Immature natural killer cell (primary cell): ENCODE measurements at regions not wholly inside any gene's neighbourhood (a gene's known extent, or its start where the extent isn't known, plus 50 kb on each side); places are given as distances from the start of the nearest gene placed in this dataset.
A peak's percentile ranks its signal among the peaks of the same experiment; 100 is the strongest.

Source experiments
- DNase-seq, 3 donors: peaks; one replicate each; pipeline ENCODE4 v3.0.0; 2022; ENCODE audit warnings: mixed read lengths in 1 of 3
- H3K27ac Mint-ChIP-seq, 6 donors: one replicate each; pipeline ENCODE4 v1.8.0; 2020; ENCODE audit warnings: mixed read lengths in 6 of 6, mild to moderate bottlenecking in 5 of 6, inconsistent platforms in 4 of 6, moderate library complexity in 3 of 6
- H3K27me3 Mint-ChIP-seq, 3 donors: one replicate each; pipeline ENCODE4 v1.8.0; 2020 to 2021; ENCODE audit warnings: low read depth in 3 of 3, mild to moderate bottlenecking in 3 of 3, mixed read lengths in 3 of 3, moderate library complexity in 3 of 3, inconsistent platforms in 1 of 3
- H3K36me3 Mint-ChIP-seq, 3 donors: one replicate each; pipeline ENCODE4 v1.8.0; 2020; ENCODE audit warnings: mixed read lengths in 3 of 3, inconsistent platforms in 2 of 3, mild to moderate bottlenecking in 2 of 3
- H3K4me1 Mint-ChIP-seq, 2 donors: one replicate each; pipeline ENCODE4 v1.8.0; 2020; ENCODE audit warnings: inconsistent platforms in 2 of 2, mild to moderate bottlenecking in 2 of 2, mixed read lengths in 2 of 2, moderate library complexity in 1 of 2
- H3K4me3 Mint-ChIP-seq, 5 donors: one replicate each; pipeline ENCODE4 v1.8.0; 2020; ENCODE audit warnings: mild to moderate bottlenecking in 5 of 5, mixed read lengths in 5 of 5, inconsistent platforms in 3 of 5, moderate library complexity in 3 of 5
- H3K9me3 Mint-ChIP-seq, 6 donors: one replicate each; pipeline ENCODE4 v1.8.0; 2020; ENCODE audit warnings: mild to moderate bottlenecking in 6 of 6, mixed read lengths in 6 of 6, inconsistent platforms in 4 of 6, moderate library complexity in 3 of 6

DNA sequence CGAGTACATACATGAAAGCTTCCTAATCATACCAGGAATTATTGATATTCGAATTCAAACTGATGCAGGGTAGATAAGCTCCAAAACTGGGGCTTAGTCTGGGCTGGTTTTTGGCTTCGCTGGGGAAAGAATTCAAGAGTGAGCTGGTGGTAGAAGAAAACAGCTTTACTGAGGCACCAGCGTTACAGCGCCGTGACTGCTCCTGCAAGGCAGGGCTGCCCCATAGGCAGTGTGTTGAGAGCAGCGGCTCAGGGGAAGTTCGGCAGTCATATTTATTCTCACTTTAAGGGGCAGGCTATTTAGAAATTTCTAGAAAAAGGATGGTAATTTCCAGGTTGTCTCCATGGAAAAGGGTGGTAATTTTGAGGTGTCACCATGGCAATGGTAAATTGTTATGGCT, 292.6 kb upstream of the TCF4 start:
- Mint-ChIP-seq H3K9me3 (peaks cover 0 to 11% (median 0%) of the 10 kb centered on the region in 6 donors), H3K27ac (no peak overlapping the region), H3K4me1 (no peaks in the 10 kb centered on the region), H3K27me3 (peaks cover 0 to 2% (median 0%) of the 10 kb centered on the region in 3 donors), H3K4me3 (no peak overlapping the region), H3K36me3 (no peaks in the 10 kb centered on the region)
- no peak for DNase-seq

DNA sequence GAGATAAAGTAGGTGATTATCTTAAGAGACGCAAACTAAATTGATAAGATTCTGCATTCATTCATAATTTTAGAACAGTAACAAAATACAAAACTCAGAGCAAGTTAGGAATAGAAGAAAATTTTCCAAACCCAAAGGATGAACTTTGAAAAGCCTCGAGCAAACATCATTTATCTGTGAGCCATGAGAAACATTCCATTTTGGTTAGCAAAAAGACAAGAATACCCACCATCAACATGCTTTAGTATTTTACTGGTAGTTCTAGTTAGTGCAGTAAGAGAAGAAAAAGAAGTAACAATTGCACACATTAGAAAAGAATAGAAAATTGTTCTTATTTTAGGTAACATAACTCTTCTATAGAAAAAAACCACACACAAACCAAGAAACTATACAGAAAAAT, 291.3 kb upstream of the TCF4 start:
- Mint-ChIP-seq H3K4me3 (no peak overlapping the region), H3K4me1 (no peaks in the 10 kb centered on the region), H3K27me3 (peaks cover 0 to 2% (median 0%) of the 10 kb centered on the region in 3 donors), H3K9me3 (peaks cover 0 to 11% (median 0%) of the 10 kb centered on the region in 6 donors), H3K27ac (no peak overlapping the region), H3K36me3 (no peaks in the 10 kb centered on the region)
- no peak for DNase-seq

DNA sequence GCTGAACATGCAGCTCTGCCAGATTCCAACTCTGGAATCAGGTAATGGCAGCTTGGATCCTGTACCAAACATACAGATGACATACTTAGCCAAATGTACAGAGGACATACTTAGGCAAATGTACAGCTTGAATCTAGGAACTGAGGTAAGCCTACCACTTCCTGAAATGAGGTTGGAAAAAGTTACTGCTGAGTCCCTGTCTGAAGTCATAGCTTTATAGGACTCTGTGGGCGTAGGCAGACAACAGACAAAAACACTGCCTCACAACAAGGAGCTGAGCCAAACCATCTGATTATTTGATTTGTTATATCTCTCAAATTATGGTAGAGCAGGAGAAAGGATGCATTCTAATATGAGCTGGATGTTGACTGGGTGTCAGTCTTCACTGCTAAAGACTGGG, 290.2 kb upstream of the TCF4 start:
- H3K27me3 Mint-ChIP-seq: peaks cover 0 to 2% (median 0%) of the 10 kb centered on the region in 3 donors
- no peak overlapping the region for H3K4me3 Mint-ChIP-seq
- peaks cover 0 to 11% (median 0%) of the 10 kb centered on the region in 6 donors for H3K9me3 Mint-ChIP-seq
- no peaks in the 10 kb centered on the region for H3K36me3 Mint-ChIP-seq
- no peak for DNase-seq
- H3K4me1 Mint-ChIP-seq: no peaks in the 10 kb centered on the region
- H3K27ac Mint-ChIP-seq: no peak overlapping the region

DNA sequence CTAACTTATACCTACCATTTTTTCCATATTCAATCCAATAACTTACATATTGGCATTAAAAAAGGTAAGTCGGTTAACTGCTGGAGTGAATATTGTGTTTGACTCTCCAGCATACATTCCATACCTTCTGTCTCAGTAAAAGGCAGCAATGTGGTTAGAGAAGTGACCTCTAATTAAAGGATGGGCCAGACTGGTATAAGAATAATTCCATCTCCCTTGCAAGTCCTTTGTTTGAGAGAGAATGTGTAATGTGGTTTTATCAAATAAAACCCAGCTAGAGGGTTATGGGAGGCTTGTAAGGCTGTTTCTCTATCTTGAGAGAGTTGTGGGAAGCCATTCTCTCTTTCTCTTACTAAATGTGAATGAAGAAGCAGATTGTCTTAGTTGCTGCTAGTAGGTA, 289.3 kb upstream of the TCF4 start:
- no peak for DNase-seq
- Mint-ChIP-seq H3K9me3 (peaks cover 0 to 11% (median 0%) of the 10 kb centered on the region in 6 donors), H3K4me3 (no peak overlapping the region), H3K36me3 (no peaks in the 10 kb centered on the region), H3K27ac (no peak overlapping the region), H3K27me3 (peaks cover 0 to 2% (median 1%) of the 10 kb centered on the region in 3 donors), H3K4me1 (no peaks in the 10 kb centered on the region)

DNA sequence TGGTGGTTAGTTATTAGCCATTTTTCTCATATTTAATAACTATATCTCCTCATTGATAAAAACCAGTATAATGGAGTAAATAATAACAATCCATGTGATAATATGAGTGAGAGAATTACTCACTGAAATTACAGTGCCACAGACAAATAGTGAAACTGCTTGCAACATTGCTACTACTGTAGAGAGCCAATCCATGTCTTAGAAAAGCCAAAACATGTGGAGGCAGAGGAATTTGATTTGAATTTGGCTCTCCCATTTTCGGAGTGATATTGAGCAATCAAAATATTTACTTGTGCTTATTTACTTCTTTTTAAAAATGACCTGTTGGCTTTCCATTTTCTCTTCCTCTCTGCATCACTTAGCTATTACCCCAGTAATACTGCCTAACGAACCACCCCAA, 288.3 kb upstream of the TCF4 start:
- Mint-ChIP-seq H3K36me3 (no peaks in the 10 kb centered on the region), H3K4me3 (no peak overlapping the region), H3K27me3 (peaks cover 0 to 1% (median 0%) of the 10 kb centered on the region in 3 donors), H3K9me3 (peaks cover 0 to 6% (median 0%) of the 10 kb centered on the region in 6 donors), H3K27ac (no peak overlapping the region), H3K4me1 (no peaks in the 10 kb centered on the region)
- no peak for DNase-seq

DNA sequence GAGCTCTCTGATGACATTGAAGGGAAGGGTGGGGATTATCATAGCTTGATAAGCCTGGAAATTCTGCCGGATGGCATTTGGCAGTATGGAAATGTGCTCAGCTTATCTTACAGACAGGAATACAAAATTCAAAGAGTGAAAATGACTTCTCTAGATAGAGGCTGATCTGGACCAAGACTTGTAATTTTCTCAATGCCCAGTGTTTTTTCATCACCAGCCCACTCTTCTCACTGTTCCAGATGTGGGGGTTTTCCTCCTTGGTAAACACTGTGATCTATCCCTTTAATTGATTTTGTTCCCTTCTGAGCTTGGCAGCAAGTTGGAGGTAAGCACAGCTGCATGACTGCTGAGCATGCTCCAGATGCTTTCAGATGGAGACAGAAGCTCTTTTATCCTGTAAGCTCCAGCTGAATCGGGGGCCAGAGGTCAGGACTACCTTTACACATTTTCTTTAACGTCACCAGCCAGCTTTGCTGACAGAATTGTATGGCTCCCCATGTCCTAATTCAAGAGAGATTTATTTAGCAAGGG, 287.4 kb upstream of the TCF4 start:
- peaks cover 0 to 1% (median 0%) of the 10 kb centered on the region in 3 donors for H3K27me3 Mint-ChIP-seq
- no peak overlapping the region for H3K27ac Mint-ChIP-seq
- no peaks in the 10 kb centered on the region for H3K4me1 Mint-ChIP-seq
- H3K4me3 Mint-ChIP-seq: no peak overlapping the region
- DNase-seq: no peak
- H3K36me3 Mint-ChIP-seq: no peaks in the 10 kb centered on the region
- H3K9me3 Mint-ChIP-seq: peaks cover 0 to 6% (median 0%) of the 10 kb centered on the region in 6 donors

DNA sequence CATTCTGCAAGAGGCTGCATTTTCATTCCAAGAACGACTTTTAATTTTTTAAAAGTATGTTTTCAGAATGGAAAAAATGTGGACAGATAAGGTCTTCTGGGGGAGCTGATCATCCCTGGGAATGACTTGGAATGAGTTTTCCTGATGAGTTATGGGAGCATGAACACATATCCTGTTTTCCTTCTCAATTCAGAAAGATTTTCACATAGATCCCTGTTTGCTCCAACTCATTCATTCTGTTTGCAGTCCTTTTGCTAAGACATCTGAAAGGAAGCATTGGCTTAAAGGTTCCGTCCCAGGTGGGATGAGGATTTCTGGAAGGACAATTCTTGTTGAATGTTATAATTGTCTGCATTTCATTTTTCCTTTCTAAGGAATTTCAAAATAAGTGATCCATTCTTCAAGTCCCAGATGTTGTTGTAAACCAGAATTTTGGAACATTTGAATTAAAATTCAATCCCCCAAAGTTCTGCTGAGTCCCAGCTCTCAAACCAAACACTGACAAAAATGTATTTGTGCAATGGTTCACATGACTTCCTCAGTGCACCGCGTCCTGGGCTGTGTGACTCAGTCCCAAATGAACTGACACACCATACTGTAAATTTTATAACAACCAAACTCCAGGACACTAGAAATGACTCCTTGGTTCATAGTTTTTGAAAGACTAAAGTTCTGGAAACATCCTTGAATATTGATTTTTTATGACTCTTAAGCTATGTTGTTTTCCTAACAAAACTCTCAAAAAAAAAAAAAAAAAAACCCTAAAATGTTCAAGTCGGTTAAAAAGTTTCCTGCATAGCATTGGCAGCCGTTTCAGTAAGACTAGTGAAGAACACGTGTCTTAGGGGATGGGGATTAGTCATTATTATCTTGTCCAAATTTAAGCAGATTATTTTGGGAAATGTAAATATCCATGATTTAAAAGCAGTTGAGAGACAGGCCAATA, 281.8 kb upstream of the TCF4 start:
- Mint-ChIP-seq H3K36me3 (no peaks in the 10 kb centered on the region), H3K4me1 (no peaks in the 10 kb centered on the region), H3K27ac (no peak overlapping the region), H3K4me3 (no peak overlapping the region), H3K9me3 (peaks cover 0 to 4% (median 0%) of the 10 kb centered on the region in 6 donors), H3K27me3 (peaks cover 0 to 4% (median 0%) of the 10 kb centered on the region in 3 donors)
- no peak for DNase-seq

DNA sequence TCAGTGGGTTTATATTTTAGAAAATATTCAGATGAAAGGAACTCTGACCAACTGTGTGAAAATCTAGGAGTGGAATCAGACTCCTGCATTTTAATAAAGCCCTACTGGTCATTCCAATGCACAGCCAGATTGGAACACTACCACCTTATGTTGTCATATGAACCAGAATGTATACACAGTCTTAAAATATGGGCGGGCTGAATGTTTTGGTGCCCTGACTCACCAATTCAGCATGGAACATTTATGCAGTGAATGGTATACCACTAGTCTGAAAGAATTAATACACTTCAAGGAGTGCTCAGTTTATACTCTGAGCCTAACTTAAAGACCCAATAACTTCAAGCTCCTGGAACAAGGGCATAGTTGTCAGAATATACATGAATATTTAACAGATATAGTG, 280.9 kb upstream of the TCF4 start:
- Mint-ChIP-seq H3K27ac (no peak overlapping the region), H3K27me3 (peaks cover 0 to 4% (median 0%) of the 10 kb centered on the region in 3 donors), H3K4me1 (no peaks in the 10 kb centered on the region), H3K36me3 (no peaks in the 10 kb centered on the region), H3K4me3 (no peak overlapping the region), H3K9me3 (no peaks in the 10 kb centered on the region)
- DNase-seq: no peak

DNA sequence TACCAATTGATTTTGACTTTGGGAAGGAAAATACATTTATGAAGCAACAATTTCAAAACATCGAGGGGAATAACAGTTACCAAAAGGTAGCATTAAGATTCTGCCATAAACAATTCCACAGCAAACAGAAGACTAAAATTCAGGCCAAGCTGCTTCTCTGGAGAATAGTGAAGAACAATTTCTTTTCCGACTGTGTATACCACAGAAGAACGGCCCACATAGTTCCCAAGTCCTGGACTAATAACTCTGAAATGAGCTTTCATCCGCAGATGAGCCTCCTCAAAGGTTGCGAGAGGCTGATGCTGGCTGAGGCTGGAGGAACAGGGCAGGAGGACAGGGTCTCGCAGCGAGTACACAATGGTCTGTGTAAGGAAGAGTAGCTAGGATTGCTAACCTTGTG, 278.9 kb upstream of the TCF4 start:
- Mint-ChIP-seq H3K36me3 (no peaks in the 10 kb centered on the region), H3K27me3 (peaks cover 0 to 5% (median 2%) of the 10 kb centered on the region in 3 donors), H3K4me3 (no peak overlapping the region), H3K4me1 (no peaks in the 10 kb centered on the region), H3K27ac (no peak overlapping the region), H3K9me3 (no peaks in the 10 kb centered on the region)
- no peak for DNase-seq

DNA sequence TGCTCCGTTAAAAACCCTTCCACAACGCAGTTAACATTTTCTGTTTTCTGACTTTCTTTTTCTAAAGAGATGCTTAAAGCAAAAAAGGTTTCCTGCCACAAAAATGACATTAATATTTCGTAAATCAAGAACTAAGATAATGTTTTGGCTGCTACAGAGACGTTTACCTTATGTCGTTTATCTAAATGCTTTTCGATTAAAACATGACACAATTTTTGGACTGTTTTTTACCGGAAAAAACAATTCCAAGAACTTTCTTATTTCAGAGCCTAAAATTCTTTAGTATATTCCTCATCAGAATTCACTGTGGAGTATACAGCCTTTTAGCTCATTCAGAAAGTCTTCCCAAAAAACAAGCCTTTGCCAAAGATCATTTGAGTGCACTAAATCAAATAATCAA, 278.0 kb upstream of the TCF4 start:
- Mint-ChIP-seq H3K27me3 (peaks cover 0 to 5% (median 2%) of the 10 kb centered on the region in 3 donors), H3K9me3 (no peaks in the 10 kb centered on the region), H3K4me3 (no peak overlapping the region), H3K27ac (no peak overlapping the region), H3K36me3 (no peaks in the 10 kb centered on the region), H3K4me1 (no peaks in the 10 kb centered on the region)
- DNase-seq: no peak

DNA sequence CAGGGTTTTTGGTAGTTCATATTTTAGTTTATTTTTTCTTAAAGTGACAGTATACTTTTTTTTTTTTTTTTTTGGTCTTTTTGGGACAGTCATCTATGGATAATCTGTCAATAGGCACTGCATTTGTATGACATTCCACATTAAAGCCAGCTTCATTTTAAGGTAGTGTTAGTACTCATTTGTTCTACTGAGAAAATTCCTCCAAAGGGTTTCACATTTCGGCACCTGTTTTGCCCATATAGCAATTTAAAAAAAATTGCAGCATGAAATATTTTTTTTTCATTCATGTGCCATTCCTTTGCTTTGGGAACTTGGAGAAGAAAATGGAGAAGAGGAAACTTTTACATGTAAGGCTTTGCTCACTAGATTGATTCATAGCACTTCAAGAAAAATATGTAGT, 276.3 kb upstream of the TCF4 start:
- Mint-ChIP-seq H3K27me3 (peaks cover 0 to 6% (median 2%) of the 10 kb centered on the region in 3 donors), H3K27ac (no peak overlapping the region), H3K4me1 (no peaks in the 10 kb centered on the region), H3K4me3 (no peak overlapping the region), H3K36me3 (no peaks in the 10 kb centered on the region), H3K9me3 (no peaks in the 10 kb centered on the region)
- no peak for DNase-seq

DNA sequence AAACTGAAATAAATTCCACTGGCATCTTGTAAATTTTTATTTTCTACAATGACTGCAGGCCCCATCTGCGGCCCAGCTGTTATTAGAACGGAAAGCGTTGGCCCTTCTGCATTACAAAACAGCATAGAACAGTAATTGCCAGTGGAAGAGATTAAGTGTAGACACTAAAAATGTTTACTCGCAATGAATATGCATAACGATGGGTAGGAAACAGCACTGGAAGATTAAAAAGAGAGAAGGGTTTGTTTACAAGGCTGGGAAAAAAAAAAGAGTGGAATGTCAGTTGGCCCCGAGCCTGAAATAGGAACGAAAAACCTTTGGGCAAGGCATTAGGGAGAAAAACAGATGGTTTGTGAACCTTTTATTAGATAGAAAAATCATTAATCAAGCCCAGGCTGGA, 275.9 kb upstream of the TCF4 start:
- no peak overlapping the region for H3K4me3 Mint-ChIP-seq
- H3K36me3 Mint-ChIP-seq: no peaks in the 10 kb centered on the region
- no peak for DNase-seq
- no peaks in the 10 kb centered on the region for H3K4me1 Mint-ChIP-seq
- H3K27me3 Mint-ChIP-seq: peaks cover 0 to 6% (median 2%) of the 10 kb centered on the region in 3 donors
- no peaks in the 10 kb centered on the region for H3K9me3 Mint-ChIP-seq
- H3K27ac Mint-ChIP-seq: no peak overlapping the region

DNA sequence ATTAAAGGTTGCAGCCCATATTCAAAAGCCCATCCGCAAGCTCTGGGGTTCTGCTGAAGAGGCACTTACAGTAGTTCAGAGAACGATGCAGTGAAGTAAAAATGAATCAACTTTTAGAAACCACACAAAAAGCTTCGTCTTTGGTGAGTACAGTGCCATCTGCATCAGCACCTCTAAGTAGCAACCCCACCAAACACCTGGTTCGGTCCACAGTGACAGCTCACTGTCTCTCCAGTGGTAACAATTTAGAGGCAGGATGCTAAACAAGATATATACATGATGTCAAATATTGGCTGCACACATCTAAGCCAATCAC, 275.4 kb upstream of the TCF4 start:
- no peak overlapping the region for H3K27ac Mint-ChIP-seq
- no peaks in the 10 kb centered on the region for H3K4me1 Mint-ChIP-seq
- no peak for DNase-seq
- peaks cover 0 to 6% (median 2%) of the 10 kb centered on the region in 3 donors for H3K27me3 Mint-ChIP-seq
- H3K36me3 Mint-ChIP-seq: no peaks in the 10 kb centered on the region
- H3K4me3 Mint-ChIP-seq: no peak overlapping the region
- no peaks in the 10 kb centered on the region for H3K9me3 Mint-ChIP-seq

DNA sequence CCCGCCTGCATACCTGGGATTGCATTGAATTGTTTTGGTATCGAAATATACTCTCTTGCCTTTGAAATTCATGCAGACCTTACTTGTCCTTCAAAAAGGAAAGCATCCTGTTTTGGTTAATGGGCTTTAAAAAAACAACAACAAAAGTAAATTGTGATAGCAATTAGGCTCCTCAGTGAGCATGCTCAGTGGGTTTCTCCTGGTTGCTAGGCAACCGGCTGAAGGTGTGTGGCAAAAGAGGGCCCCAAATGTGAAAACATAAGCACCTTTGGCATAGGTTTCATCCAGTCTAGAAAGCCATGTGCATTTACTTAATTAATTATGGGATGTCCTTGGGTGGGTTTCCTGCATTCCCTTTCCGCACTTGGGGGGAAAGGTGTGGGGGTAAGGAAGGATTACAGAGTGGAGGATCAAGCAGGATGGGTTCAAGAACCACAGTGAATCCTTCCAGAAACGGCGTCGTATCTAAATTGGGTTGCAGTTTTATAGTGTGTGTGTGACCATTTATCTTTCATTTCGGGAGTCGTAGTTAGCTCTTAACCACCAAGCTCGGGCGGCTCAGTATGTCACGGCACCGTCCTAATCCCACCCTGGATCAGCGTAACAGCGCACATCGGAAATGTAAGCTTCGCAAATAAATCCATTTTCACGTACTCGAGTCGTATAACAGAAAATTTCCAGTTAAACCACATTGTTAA, 274.9 kb upstream of the TCF4 start:
- H3K36me3 Mint-ChIP-seq: no peaks in the 10 kb centered on the region
- peaks cover 0 to 6% (median 2%) of the 10 kb centered on the region in 3 donors for H3K27me3 Mint-ChIP-seq
- H3K4me3 Mint-ChIP-seq: no peak overlapping the region

More for the DNA sequence above, 274.9 kb upstream of the TCF4 start:
- no peaks in the 10 kb centered on the region for H3K4me1 Mint-ChIP-seq
- H3K27ac Mint-ChIP-seq: peak overlapping the region in 1 of 6 donors; percentile 32
- no peaks in the 10 kb centered on the region for H3K9me3 Mint-ChIP-seq
- DNase-seq: no peak
